Brain microvascular endothelial cell (primary cell): ENCODE measurements at regions not wholly inside any gene's neighbourhood (a gene's known extent, or its start where the extent isn't known, plus 50 kb on each side); places are given as distances from the start of the nearest gene placed in this dataset.

ENCODE experiments used
- DNase-seq: peaks from one replicate; pipeline ENCODE4 v3.0.0-alpha.2; 2020
- H3K27ac ChIP-seq: fragments of 250-450 bp; sonication (Bioruptor Pico); 2 replicates; pipeline ENCODE4 v1.5.1; 2020; ENCODE audit warnings: mild to moderate bottlenecking, moderate library complexity
- H3K27me3 ChIP-seq: fragments of 250-450 bp; sonication (Bioruptor Pico); replicated peaks from 2 replicates; pipeline ENCODE4 v1.5.1; 2020; ENCODE audit warnings: mild to moderate bottlenecking
- H3K36me3 ChIP-seq: fragments of 250-450 bp; sonication (Bioruptor Pico); replicated peaks from 2 replicates; pipeline ENCODE4 v1.5.1; 2020; ENCODE audit warnings: mild to moderate bottlenecking
- H3K4me3 ChIP-seq: 2 replicates; pipeline ENCODE4 v1.5.1; 2011; ENCODE audit warnings: low read depth, mild to moderate bottlenecking, control low read depth, low read length, moderate library complexity
- CTCF ChIP-seq: IDR thresholded peaks from 2 replicates; pipeline ENCODE4 v1.5.1; 2011; ENCODE audit warnings: low read depth, mild to moderate bottlenecking, moderate library complexity, low read length, control low read depth, inconsistent platforms; ENCODE audit errors: missing control alignments
- in situ Hi-C: cut with HindIII; loops from 2 replicates; pipeline ENCODE4 v1.10.0; 2017; ENCODE audit warnings: low sequenced_read_pairs, low pct_ligation_motif_present

DNA sequence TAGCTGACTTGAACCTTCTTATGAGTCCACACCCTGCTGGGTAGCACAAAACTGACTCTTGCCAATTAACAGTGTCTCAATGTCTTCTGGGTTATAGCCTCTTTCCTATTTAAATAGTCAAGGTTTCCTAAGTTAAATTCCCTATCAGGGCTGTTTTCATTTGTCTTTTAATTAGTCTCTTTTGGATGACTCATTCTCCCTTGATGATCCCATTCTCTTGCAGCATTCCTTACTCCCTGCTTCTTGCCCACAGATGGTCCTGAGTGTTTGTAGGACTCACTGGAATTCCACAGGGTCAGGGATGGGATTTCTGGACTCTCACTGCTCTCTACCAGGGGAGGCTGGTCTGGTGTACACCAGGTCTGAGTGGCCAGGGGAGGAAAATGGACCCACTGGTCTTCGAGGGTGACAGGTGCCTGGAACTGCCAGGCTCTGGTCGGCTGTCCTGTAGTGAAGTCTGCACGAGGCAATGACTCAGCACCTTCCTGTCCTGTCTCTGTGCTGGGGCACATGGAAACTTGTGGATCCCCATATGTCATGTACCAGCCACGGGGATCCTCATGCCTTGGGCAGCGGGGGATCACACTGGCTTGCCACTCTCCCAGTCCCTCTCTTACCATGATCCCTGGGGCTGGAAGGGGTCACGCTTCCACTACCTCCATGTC, 236.5 kb upstream of the PELI2 start:
- TF ChIP-seq CTCF: no peak
- in situ Hi-C loops: no loop called here
- Histone ChIP-seq H3K36me3 (no peaks in the 10 kb centered on the region), H3K4me3 (no peak overlapping the region), H3K27ac (no peak overlapping the region), H3K27me3 (no peaks in the 10 kb centered on the region)
- no peak for DNase-seq

DNA sequence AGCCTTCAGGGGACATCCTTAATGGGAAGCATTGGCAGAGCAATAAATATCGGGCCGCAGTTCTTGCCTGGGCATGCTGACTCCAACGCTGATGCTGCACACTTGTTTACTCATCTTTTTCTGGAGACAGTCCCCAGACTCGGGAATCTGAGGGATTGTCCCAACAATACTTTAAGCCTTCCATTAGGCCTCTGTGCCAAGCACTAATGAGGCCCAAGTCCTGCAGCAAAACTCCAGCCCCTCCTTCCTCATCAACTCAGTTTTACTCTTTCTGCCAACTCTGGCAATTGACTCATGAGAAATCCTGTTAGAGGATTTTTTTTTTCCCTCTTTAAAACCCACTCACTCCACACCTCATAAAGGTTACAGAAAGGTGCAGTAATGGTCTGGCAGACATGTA, 233.4 kb upstream of the PELI2 start:
- Histone ChIP-seq H3K27me3 (no peaks in the 10 kb centered on the region), H3K36me3 (no peaks in the 10 kb centered on the region), H3K27ac (no peak overlapping the region), H3K4me3 (no peak overlapping the region)
- in situ Hi-C loops: no loop called here
- no peak for TF ChIP-seq CTCF
- DNase-seq: no peak

DNA sequence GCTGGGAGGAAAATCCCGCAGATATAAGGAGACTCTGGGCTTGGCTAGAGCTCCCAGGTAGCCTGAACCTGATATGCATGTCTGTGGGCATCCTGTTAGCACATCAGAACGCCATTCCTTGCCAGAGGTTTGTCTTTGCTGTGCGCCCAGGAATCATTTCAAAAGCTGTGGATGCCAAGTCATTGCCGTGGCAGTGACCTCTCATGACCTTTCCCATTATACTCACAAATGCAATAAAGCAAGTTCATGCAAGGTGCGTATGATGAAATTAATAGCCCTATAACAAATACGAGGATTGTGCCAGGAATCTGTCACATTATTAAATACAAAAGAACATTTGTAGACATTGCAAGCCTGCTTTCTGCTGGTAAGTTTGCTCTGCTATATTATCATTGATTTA, 229.1 kb upstream of the PELI2 start:
- in situ Hi-C loops: no loop called here
- no peak overlapping the region for H3K4me3 ChIP-seq
- no peak for DNase-seq
- H3K27me3 ChIP-seq: no peaks in the 10 kb centered on the region
- H3K27ac ChIP-seq: no peak overlapping the region
- no peaks in the 10 kb centered on the region for H3K36me3 ChIP-seq
- TF ChIP-seq CTCF: no peak

- in situ Hi-C loops: no loop called here
- H3K36me3 ChIP-seq: no peaks in the 10 kb centered on the region
- TF ChIP-seq CTCF: no peak
Measured at GRCh38 chr14:55891692-55892091, 226.5 kb upstream of the PELI2 start.

DNA sequence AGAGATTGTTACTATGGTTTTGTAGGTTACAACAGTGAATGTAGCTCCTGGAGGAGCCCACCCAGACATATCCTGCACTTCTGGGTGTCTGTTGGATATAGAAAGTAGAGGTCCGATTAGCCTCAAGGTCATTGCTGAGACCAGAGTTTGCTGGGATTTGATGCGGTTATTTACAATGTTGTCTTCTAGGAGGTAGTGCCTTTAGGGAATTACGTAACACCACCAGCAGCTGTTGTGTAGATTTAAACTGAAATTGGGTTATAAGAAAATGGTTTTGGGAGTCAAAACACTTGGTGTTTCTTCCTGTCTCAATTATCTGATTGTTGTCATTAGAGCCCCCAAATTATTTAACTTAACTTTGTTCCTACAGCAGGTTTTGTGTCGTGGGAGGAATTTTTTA, 225.3 kb upstream of the PELI2 start:
- no peak for DNase-seq
- Histone ChIP-seq H3K4me3 (no peak overlapping the region), H3K27me3 (no peaks in the 10 kb centered on the region), H3K27ac (no peak overlapping the region), H3K36me3 (no peaks in the 10 kb centered on the region)
- TF ChIP-seq CTCF: no peak
- in situ Hi-C loops: no loop called here

More at GRCh38 chr14:55891692-55892091, 226.5 kb upstream of the PELI2 start:
- H3K4me3 ChIP-seq: no peak overlapping the region
- H3K27me3 ChIP-seq: no peaks in the 10 kb centered on the region
- H3K27ac ChIP-seq: no peak overlapping the region
- DNase-seq: no peak

DNA sequence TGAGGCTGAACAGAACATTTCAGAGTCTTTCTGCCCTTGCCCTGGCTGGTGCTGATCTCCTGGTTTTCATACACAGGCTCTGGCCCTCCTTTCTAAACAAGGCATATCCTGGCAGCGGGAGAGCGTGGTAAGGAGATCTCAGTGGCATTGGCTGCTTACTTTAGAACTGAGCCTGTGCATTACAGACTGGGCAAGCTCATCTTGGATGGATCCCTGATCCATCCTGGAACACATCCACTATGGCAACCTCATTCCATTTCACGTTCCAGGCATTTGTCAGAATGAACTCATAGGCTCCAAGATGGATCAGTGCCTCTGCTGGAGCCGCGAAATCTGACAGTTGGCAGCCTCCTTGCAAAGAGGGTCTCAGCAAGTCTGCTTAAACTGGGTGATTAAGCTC, 224.5 kb upstream of the PELI2 start:
- TF ChIP-seq CTCF: no peak
- no peak overlapping the region for H3K27ac ChIP-seq
- DNase-seq: no peak
- in situ Hi-C loops: no loop called here
- no peak overlapping the region for H3K4me3 ChIP-seq
- H3K36me3 ChIP-seq: no peaks in the 10 kb centered on the region
- H3K27me3 ChIP-seq: no peaks in the 10 kb centered on the region
